ENCODE measurements at regions not wholly inside any gene's neighbourhood (a gene's known extent, or its start where the extent isn't known, plus 50 kb on each side); places are given as distances from the start of the nearest gene placed in this dataset.

DNA sequence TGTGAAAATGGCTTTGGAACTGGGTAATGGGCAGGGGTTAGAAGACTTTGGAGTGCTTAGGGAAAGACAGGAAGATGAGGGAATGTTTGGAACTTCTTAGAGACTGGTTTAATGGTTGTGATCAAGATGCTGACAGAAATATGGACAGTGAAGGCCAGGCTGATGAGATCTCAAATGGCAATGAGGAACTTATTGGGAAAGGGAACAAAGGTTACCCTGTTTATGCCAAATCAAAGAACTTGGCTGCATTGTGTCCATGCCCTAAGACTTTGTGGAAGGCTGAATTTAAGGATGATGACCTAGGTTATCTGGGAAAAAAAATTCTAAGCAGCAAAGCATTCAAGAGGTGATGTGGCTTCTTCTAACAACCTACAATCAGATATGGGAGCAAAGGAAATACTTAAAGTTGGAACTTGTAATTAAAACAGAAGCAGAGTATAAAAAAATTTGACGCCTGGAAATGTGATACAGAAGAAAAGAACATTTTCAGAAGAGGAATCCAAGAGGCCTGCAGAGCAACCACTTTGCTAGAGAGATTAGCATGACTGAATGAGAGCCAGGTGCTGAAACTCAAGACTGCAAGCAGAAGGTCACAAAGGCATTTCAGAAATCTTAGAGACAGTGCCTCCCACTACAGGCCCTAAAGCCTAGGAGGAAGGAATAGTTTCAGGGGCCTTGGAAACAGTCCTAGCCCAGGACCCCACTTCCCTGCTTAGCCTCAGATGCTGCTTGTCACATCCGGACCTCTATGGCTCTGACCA, 65.6 kb upstream of the FLRT2 start:
- no peak for DNase-seq
- WGBS (ENCODE audit: insufficient coverage): 100% methylated on average over 2 of the region's 2 CpGs
- H3K27ac Mint-ChIP-seq: peak overlapping the region in 1 of 7 donors; percentile 66

GRCh38 chr14:85466678-85467077, 63.3 kb upstream of the FLRT2 start:
- Histone ChIP-seq H3K4me2 (replicated peaks; ENCODE audit: extremely low read depth, low read length, poor library complexity, severe bottlenecking) (no peak overlapping the region), H4K20me1 (ENCODE audit: insufficient read depth, low read length) (no peaks in the 10 kb centered on the region), H3K36me3 (replicated peaks in 1 of 2; ENCODE audit: control insufficient read depth in 1 of 2, insufficient read depth in 2 of 2, low read length in 2 of 2) (no peaks in the 10 kb centered on the region), H3K4me1 (ENCODE audit: control insufficient read depth in 1 of 2, insufficient read depth in 2 of 2, low read length in 2 of 2) (no peaks in the 10 kb centered on the region), H3K79me2 (ENCODE audit: insufficient read depth, low read length) (no peaks in the 10 kb centered on the region), H3K9ac (ENCODE audit: insufficient read depth, low read length, poor library complexity, severe bottlenecking) (no peak overlapping the region), H3K27me3 (ENCODE audit: control insufficient read depth in 2 of 2, insufficient read depth in 2 of 2, low read length in 2 of 2) (no peaks in the 10 kb centered on the region), H2AFZ (ENCODE audit: insufficient read depth, low read depth, low read length, poor library complexity, severe bottlenecking) (no peak overlapping the region), H3K4me3 (replicated peaks in 1 of 3; ENCODE audit: low read depth in 2 of 3, low read length in 3 of 3) (no peak overlapping the region), H3K27ac (ENCODE audit: low read depth in 1 of 2, low read length in 2 of 2) (no peak overlapping the region), H3K9me3 (replicated peaks in 1 of 2; ENCODE audit: control insufficient read depth in 1 of 2, insufficient read depth in 1 of 2, low read length in 2 of 2) (no peaks in the 10 kb centered on the region)
- Mint-ChIP-seq H3K9me3 (peaks cover 0 to 5% (median 2%) of the 10 kb centered on the region in 7 donors), H3K27me3 (ENCODE audit: low read depth in 3 of 3) (peaks cover 0 to 1% (median 0%) of the 10 kb centered on the region in 3 donors), H3K4me1 (peaks cover 11% of the 10 kb centered on the region), H3K36me3 (no peaks in the 10 kb centered on the region), H3K4me3 (no peak overlapping the region), H3K27ac (peak overlapping the region in 1 of 7 donors; percentile 69)
- WGBS (ENCODE audit: insufficient coverage): 97% methylated on average over 3 of the region's 3 CpGs
- DNase-seq: no peak
- intact Hi-C loops (cut with micrococcal nuclease): no loop called here
- TF ChIP-seq, protein P1, sequence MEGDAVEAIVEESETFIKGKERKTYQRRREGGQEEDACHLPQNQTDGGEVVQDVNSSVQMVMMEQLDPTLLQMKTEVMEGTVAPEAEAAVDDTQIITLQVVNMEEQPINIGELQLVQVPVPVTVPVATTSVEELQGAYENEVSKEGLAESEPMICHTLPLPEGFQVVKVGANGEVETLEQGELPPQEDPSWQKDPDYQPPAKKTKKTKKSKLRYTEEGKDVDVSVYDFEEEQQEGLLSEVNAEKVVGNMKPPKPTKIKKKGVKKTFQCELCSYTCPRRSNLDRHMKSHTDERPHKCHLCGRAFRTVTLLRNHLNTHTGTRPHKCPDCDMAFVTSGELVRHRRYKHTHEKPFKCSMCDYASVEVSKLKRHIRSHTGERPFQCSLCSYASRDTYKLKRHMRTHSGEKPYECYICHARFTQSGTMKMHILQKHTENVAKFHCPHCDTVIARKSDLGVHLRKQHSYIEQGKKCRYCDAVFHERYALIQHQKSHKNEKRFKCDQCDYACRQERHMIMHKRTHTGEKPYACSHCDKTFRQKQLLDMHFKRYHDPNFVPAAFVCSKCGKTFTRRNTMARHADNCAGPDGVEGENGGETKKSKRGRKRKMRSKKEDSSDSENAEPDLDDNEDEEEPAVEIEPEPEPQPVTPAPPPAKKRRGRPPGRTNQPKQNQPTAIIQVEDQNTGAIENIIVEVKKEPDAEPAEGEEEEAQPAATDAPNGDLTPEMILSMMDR (IDR thresholded peaks at IDR 0.05): no peak

More for the DNA sequence above, 65.6 kb upstream of the FLRT2 start:
- Mint-ChIP-seq H3K27me3 (ENCODE audit: low read depth in 3 of 3) (peaks cover 0 to 1% (median 0%) of the 10 kb centered on the region in 3 donors), H3K4me3 (no peak overlapping the region), H3K36me3 (no peaks in the 10 kb centered on the region), H3K4me1 (peaks cover 14% of the 10 kb centered on the region), H3K9me3 (peaks cover 0 to 5% (median 2%) of the 10 kb centered on the region in 7 donors)
- H3K27me3 ChIP-seq (ENCODE audit: control insufficient read depth in 2 of 2, insufficient read depth in 2 of 2, low read length in 2 of 2): no peaks in the 10 kb centered on the region
- no peaks in the 10 kb centered on the region for H3K79me2 ChIP-seq (ENCODE audit: insufficient read depth, low read length)
- no peaks in the 10 kb centered on the region for H4K20me1 ChIP-seq (ENCODE audit: insufficient read depth, low read length)
- H3K4me3 ChIP-seq (replicated peaks in 1 of 3; ENCODE audit: low read depth in 2 of 3, low read length in 3 of 3): no peak overlapping the region
- H3K36me3 ChIP-seq (replicated peaks in 1 of 2; ENCODE audit: control insufficient read depth in 1 of 2, insufficient read depth in 2 of 2, low read length in 2 of 2): no peaks in the 10 kb centered on the region
- no peaks in the 10 kb centered on the region for H3K4me1 ChIP-seq (ENCODE audit: control insufficient read depth in 1 of 2, insufficient read depth in 2 of 2, low read length in 2 of 2)
- H3K9ac ChIP-seq (ENCODE audit: insufficient read depth, low read length, poor library complexity, severe bottlenecking): no peak overlapping the region
- H2AFZ ChIP-seq (ENCODE audit: insufficient read depth, low read depth, low read length, poor library complexity, severe bottlenecking): no peak overlapping the region
- TF ChIP-seq, protein P1 (IDR thresholded peaks at IDR 0.05): no peak
- no peak overlapping the region for H3K27ac ChIP-seq (ENCODE audit: low read depth in 1 of 2, low read length in 2 of 2)
- no peak overlapping the region for H3K4me2 ChIP-seq (replicated peaks; ENCODE audit: extremely low read depth, low read length, poor library complexity, severe bottlenecking)
- no peaks in the 10 kb centered on the region for H3K9me3 ChIP-seq (replicated peaks in 1 of 2; ENCODE audit: control insufficient read depth in 1 of 2, insufficient read depth in 1 of 2, low read length in 2 of 2)
- intact Hi-C loops (cut with micrococcal nuclease): no loop called here

All from CD14-positive monocyte (primary cell).